ENCODE measurements at regions not wholly inside any gene's neighbourhood (a gene's known extent, or its start where the extent isn't known, plus 50 kb on each side); places are given as distances from the start of the nearest gene placed in this dataset.

DNA sequence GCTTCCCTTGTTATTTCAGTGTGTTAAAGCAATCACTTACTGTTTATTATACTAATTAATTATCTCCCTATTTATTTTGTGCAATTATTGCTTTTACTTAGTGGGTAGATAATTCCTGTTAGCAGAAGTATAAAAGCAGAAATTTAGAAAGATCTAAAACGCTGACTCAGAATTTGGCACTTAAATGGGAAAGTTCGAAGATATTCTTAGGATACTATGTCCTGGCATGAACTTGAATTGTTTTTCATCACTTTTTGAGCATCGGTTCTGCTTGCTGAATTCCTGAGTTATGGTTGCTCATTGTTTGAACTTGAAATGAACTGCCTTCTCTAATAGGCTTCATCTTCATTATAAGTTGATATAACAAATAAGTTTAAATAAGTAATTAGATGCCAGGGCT, 325.4 kb downstream of the JRKL start:
- TF ChIP-seq, protein P1, sequence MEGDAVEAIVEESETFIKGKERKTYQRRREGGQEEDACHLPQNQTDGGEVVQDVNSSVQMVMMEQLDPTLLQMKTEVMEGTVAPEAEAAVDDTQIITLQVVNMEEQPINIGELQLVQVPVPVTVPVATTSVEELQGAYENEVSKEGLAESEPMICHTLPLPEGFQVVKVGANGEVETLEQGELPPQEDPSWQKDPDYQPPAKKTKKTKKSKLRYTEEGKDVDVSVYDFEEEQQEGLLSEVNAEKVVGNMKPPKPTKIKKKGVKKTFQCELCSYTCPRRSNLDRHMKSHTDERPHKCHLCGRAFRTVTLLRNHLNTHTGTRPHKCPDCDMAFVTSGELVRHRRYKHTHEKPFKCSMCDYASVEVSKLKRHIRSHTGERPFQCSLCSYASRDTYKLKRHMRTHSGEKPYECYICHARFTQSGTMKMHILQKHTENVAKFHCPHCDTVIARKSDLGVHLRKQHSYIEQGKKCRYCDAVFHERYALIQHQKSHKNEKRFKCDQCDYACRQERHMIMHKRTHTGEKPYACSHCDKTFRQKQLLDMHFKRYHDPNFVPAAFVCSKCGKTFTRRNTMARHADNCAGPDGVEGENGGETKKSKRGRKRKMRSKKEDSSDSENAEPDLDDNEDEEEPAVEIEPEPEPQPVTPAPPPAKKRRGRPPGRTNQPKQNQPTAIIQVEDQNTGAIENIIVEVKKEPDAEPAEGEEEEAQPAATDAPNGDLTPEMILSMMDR (optimal IDR thresholded peaks at IDR 0.05 in 1 of 3, IDR thresholded peaks at IDR 0.05 in 1 of 3, conservative IDR thresholded peaks at IDR 0.05 in 1 of 3; ENCODE audit: extremely low read depth in 1 of 3, insufficient read depth in 2 of 3, low read length in 3 of 3) = no peak
- TF ChIP-seq EZH2 (IDR thresholded peaks at IDR 0.05; ENCODE audit: low read length) = no peak
